AG10803 (cell line): ENCODE measurements at regions not wholly inside any gene's neighbourhood (a gene's known extent, or its start where the extent isn't known, plus 50 kb on each side); places are given as distances from the start of the nearest gene placed in this dataset.
"Not testable (repeated sequence)": the region's sequence is repeated elsewhere in the genome, so short reads cannot be mapped to it uniquely, and the experiment has no call there.

Experiments used
- DNase-seq: peaks from one replicate; pipeline ENCODE4 v3.0.0; 2010; ENCODE audit warnings: low read depth
- H3K4me3 ChIP-seq: 2 replicates; pipeline ENCODE4 v1.5.1; 2011; ENCODE audit warnings: mild to moderate bottlenecking, low read length, control low read depth
- TF ChIP-seq, protein P1 (sequence below): conservative IDR thresholded peaks from 2 replicates; pipeline ENCODE4 v1.5.1; 2011; ENCODE audit warnings: mild to moderate bottlenecking, low read length, control low read depth, inconsistent platforms

DNA sequence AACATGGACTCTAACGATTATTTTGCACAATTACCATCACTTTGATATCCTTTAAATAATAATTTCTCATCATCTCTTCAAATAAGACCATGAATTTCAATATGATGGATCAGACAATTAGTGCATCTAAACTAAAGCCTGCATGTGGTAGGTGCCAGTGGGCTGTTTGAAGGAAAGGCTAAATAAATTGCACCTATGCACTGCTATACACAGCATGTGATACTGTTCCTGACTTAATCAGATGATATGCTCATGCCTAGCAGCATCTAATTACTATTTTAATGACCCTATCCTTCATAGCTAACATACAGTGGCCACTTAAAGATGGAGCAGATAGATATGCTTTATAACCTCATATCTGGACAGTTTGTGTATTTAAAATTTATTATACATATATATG, 731.6 kb upstream of the MANEA start:
- TF ChIP-seq, protein P1, sequence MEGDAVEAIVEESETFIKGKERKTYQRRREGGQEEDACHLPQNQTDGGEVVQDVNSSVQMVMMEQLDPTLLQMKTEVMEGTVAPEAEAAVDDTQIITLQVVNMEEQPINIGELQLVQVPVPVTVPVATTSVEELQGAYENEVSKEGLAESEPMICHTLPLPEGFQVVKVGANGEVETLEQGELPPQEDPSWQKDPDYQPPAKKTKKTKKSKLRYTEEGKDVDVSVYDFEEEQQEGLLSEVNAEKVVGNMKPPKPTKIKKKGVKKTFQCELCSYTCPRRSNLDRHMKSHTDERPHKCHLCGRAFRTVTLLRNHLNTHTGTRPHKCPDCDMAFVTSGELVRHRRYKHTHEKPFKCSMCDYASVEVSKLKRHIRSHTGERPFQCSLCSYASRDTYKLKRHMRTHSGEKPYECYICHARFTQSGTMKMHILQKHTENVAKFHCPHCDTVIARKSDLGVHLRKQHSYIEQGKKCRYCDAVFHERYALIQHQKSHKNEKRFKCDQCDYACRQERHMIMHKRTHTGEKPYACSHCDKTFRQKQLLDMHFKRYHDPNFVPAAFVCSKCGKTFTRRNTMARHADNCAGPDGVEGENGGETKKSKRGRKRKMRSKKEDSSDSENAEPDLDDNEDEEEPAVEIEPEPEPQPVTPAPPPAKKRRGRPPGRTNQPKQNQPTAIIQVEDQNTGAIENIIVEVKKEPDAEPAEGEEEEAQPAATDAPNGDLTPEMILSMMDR = no peak
- DNase-seq = no peak
- H3K4me3 ChIP-seq = no peak overlapping the region

DNA sequence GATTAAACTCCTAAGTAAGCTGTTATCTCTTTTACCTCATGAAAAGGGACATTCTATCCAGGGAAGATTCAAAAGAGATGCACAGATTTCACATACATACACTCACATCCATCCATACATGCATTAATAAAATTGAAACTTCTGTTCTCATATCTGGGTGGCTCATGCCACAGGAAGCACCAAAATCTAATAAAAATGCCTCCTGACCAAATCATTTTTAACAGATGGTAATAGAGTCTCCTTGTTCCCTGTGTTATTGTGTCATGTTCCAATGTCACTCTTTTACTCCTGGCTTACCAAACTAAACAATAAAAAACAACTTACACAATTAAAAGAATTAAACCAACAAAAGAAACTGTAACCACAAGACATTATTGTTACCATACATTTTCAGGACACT, 742.1 kb upstream of the MANEA start:
- TF ChIP-seq, protein P1 = no peak
- DNase-seq = no peak
- H3K4me3 ChIP-seq = no peak overlapping the region

- TF ChIP-seq, protein P1 = no peak
- no peak for DNase-seq
- no peak overlapping the region for H3K4me3 ChIP-seq
These were observed 763.5 kb upstream of the MANEA start for GRCh38 chr6:94813806-94814205.

- TF ChIP-seq, protein P1 = no peak
- no peak for DNase-seq
- H3K4me3 ChIP-seq = no peak overlapping the region
These were observed 776.0 kb upstream of the MANEA start for GRCh38 chr6:94801344-94801743.

- no peak for DNase-seq
- no peak overlapping the region for H3K4me3 ChIP-seq
- TF ChIP-seq, protein P1 = no peak
These were observed 791.8 kb upstream of the MANEA start for GRCh38 chr6:94785514-94785913.

DNA sequence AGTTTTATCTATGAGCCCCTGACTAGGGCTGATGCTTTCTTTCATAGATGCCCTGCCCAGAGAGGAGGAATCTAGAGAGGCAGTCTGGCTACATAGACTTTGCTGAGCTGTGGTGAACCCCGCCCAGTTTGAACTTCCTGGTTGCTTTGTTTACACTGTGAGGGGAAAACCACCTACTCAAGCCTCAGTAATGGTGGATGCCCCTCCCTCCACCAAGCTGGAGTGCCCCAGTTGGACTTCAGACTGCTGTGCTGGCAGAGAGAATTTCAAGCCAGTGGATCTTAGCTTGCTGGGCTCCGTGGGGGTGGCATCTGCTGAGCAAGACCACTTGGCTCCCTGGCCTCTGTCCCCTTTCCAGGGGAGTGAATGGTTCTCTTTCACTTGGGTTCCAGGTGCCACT, 792.3 kb upstream of the MANEA start:
- H3K4me3 ChIP-seq, DNase-seq: not testable (repeated sequence)

GRCh38 chr6:94769197-94769596, 808.1 kb upstream of the MANEA start:
- no peak overlapping the region for H3K4me3 ChIP-seq
- no peak for DNase-seq
- TF ChIP-seq, protein P1 = no peak
